GM12801 (cell line): ENCODE measurements at regions not wholly inside any gene's neighbourhood (a gene's known extent, or its start where the extent isn't known, plus 50 kb on each side); places are given as distances from the start of the nearest gene placed in this dataset.

Experiments used
- CTCF ChIP-seq: IDR thresholded peaks from one replicate; pipeline ENCODE4 v1.5.1; 2011; ENCODE audit warnings: control low read depth; ENCODE audit not compliant: insufficient read length; ENCODE audit errors: extremely low read depth

- TF ChIP-seq CTCF: no peak
Observed at GRCh38 chr5:8241558-8241957, 372.6 kb downstream of the MTRR start.

GRCh38 chr5:8247049-8247899, 378.3 kb downstream of the MTRR start:
- no peak for TF ChIP-seq CTCF

- no peak for TF ChIP-seq CTCF
Observed at GRCh38 chr5:8253376-8253775, 384.4 kb downstream of the MTRR start.

- TF ChIP-seq CTCF: no peak
Observed at GRCh38 chr5:8254674-8255073, 385.7 kb downstream of the MTRR start.

- no peak for TF ChIP-seq CTCF
Observed at GRCh38 chr5:8258801-8259200, 389.9 kb downstream of the MTRR start.

- TF ChIP-seq CTCF: no peak
Observed at GRCh38 chr5:8270246-8270645, 401.3 kb downstream of the MTRR start.

GRCh38 chr5:8280711-8281363, 411.9 kb downstream of the MTRR start:
- no peak for TF ChIP-seq CTCF
